Esophagus squamous epithelium (tissue), 4 donors: ENCODE measurements at regions not wholly inside any gene's neighbourhood (a gene's known extent, or its start where the extent isn't known, plus 50 kb on each side); places are given as distances from the start of the nearest gene placed in this dataset.

ENCODE experiments used
- CTCF ChIP-seq, 6 experiments: fragments of 450-650 bp in 4 of 6; fragments of 200-600 bp in 2 of 6; sonication (generic) in 2 of 6; IDR thresholded peaks; one replicate each; pipeline ENCODE4 v1.5.1; 2016 to 2019; ENCODE audit warnings: antibody characterized with exemption in 6 of 6, mild to moderate bottlenecking in 4 of 6, moderate library complexity in 4 of 6
- POLR2A ChIP-seq, 4 donors: fragments of 450-650 bp; IDR thresholded peaks; one replicate each; pipeline ENCODE4 v1.6.1; 2017; ENCODE audit warnings: antibody characterized with exemption in 4 of 4, mild to moderate bottlenecking in 4 of 4, moderate library complexity in 3 of 4

GRCh38 chr1:70847013-70847412 is 200.6 kb downstream of the PTGER3 start:
- TF ChIP-seq CTCF (IDR thresholded peaks at IDR 0.05) (no peak), POLR2A (IDR thresholded peaks at IDR 0.05) (no peak)
